22Rv1 (cell line): ENCODE measurements at regions not wholly inside any gene's neighbourhood (a gene's known extent, or its start where the extent isn't known, plus 50 kb on each side); places are given as distances from the start of the nearest gene placed in this dataset.

Experiments used
- H3K27ac ChIP-seq: fragments of 450-650 bp; 2 replicates; pipeline ENCODE4 v1.5.1; 2017
- ZFX ChIP-seq: fragments of 450-650 bp; IDR thresholded peaks from 2 replicates; pipeline ENCODE4 v1.6.1; 2017; ENCODE audit warnings: antibody characterized with exemption, borderline replicate concordance
- TF ChIP-seq, protein P1 (sequence below): fragments of 450-650 bp; IDR thresholded peaks from 2 replicates; pipeline ENCODE4 v1.5.1; 2017; ENCODE audit warnings: mild to moderate bottlenecking

DNA sequence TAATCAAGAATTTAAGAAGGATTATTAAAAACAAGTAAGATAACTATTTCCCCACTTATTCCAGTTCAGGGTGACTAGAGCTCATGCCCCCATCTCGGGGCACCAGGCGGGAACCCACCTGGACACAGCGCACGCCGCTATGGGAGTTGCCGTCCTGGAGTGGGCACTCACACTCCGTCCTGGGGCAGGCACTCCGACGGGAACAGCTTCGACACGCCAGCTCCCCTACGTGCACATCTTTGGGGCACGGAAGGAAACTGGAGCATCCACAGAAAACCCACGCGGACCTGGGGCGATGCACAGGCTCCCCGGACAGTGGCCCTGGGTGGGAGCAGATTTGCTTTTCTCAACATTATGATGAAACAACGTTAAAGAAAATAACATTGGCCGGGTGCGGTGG lies 52.0 kb upstream of the GATA5 start:
- TF ChIP-seq ZFX = no peak
- TF ChIP-seq, protein P1, sequence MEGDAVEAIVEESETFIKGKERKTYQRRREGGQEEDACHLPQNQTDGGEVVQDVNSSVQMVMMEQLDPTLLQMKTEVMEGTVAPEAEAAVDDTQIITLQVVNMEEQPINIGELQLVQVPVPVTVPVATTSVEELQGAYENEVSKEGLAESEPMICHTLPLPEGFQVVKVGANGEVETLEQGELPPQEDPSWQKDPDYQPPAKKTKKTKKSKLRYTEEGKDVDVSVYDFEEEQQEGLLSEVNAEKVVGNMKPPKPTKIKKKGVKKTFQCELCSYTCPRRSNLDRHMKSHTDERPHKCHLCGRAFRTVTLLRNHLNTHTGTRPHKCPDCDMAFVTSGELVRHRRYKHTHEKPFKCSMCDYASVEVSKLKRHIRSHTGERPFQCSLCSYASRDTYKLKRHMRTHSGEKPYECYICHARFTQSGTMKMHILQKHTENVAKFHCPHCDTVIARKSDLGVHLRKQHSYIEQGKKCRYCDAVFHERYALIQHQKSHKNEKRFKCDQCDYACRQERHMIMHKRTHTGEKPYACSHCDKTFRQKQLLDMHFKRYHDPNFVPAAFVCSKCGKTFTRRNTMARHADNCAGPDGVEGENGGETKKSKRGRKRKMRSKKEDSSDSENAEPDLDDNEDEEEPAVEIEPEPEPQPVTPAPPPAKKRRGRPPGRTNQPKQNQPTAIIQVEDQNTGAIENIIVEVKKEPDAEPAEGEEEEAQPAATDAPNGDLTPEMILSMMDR = no peak
- no peak overlapping the region for H3K27ac ChIP-seq

DNA sequence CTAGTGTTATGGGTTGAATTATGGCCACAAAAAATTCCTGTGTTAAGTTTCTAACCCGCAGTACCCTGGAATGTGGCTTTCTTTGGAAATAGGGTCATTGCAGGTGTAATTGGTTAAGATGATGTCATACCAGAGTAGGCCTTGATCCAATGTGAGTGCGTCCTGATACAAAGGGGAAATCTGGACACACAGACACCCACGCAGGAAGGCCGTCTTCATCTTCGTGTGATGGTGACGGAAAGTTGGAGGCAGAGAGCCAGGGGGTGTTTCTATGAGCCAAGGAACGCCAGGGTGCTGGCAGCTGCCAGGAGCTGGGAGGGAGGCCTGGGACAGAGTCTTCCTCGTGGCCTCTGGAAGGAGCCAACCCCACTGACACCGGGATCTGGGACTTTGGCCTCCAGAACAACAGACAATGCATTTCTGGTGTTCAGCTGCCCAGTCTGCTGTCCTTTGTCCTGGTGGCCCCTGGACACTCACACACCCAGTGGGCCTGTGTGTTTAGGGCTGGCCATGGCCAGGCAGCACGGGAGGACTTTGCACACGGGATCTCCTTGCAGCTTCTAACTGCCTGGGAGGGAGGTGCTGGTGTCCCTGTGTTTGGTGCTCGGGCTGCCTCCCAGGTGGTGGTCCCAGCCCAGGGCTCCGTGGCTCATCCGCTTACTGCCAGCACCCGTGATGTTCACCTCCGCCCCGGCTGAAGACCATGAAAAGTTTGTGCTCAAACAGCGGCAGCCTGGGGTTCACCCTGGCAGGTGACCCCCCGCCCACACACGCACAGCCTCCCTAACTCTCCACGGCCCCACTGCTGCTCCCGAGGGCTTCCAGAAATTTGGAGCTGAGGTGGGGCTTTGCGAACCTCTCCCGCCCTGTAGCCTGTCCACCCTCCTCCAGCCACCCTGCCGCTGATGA lies 53.4 kb upstream of the GATA5 start:
- TF ChIP-seq ZFX = no peak
- TF ChIP-seq, protein P1 = no peak

DNA sequence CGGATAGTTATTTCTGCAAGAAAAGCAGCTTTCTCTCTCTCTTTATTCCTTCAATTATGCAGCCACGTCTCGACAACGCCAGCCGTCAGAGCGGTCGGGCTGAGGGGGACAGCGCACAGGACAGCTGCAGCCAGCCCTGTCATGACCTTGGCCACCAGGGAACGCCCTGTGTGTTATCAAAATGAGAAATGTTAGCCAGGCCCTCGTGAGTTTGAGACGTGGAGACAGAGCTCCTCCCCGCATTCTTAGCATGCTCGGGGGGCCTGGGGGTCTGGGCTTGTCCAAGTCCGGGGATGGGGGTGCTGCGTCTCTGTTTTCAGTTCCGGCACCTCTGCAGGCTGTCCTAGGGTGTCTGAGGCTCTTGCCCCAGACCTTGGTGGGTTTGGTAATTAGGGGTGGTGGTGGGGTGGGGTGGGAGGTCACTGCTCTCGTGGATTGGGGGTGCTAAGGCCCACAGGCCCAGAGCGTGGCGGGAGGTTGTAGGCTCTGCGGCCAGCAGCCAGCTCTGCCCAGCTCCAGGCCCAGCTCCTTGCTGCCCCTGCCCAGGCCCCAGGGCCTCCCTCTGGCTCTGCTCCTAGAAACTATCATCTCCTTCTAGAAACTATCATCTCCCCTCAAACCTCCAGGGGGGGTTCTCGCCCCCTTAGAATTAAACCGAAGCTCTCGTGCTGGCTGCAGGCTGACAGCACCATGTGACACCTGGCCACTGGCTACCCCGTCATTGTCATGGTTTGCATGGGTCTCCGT lies 54.3 kb upstream of the GATA5 start:
- TF ChIP-seq, protein P1 = no peak
- TF ChIP-seq ZFX = no peak

More for the DNA sequence above, 53.4 kb upstream of the GATA5 start:
- no peak overlapping the region for H3K27ac ChIP-seq

DNA sequence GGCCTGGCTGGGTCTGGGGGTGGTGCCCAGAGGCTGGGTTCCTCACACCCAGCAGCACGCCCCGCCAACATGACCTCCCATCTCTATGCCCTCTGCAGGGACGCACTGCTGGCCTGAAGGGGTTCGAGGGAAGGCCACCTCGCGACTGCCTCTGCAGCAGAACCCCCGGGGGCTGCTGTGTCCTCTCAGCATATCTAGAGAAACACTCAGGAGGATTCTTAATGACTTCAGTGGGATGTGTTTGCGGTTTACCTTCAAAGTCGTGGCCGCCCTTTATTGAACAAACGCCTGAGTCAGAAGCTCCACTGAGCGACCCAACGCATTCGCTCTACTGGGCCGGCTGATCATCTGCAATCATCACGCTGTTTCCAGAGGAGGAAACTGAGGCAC lies 54.8 kb upstream of the GATA5 start:
- no peak overlapping the region for H3K27ac ChIP-seq
- TF ChIP-seq ZFX = no peak
- TF ChIP-seq, protein P1 = no peak

More for the DNA sequence above, 54.3 kb upstream of the GATA5 start:
- no peak overlapping the region for H3K27ac ChIP-seq

DNA sequence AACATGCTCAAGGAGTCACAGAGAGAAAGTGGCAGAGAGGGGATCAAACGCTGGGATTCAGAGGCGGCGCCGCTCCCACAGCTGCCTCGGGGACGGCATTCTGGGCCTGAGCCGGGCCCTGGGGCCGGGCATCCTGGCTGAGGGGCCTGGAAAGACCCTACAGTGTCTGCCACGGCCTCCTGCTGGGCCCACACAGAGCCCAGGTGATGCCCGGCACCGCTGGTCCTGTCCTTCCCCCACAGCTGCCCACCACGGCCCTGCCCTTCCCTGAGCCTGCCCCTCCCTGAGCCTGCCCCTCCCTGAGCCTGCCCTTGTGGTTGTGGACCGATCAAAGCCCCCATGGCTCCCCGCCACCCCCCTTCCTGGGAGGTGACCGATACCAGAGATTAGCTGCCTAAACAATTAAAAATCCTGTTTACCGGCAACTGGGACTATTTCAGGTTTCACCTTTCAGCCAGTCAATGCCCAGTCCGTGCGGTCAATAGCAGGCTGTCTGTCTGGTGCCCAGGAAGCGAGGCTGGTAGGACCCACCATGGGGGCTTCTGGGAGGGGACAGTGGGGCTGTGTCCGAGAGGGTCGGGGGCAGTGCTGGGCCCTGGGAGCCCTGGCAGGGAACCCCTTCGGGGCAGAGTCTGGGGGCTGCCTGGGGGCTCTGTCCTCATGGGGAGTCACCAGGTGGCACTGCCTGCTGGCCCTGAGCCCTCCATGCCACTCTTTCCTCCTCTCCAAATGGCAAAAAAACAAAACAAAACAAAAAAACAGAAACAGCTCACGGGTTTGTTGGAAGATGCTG lies 55.4 kb upstream of the GATA5 start:
- no peak overlapping the region for H3K27ac ChIP-seq
- no peak for TF ChIP-seq ZFX
- TF ChIP-seq, protein P1 = no peak

DNA sequence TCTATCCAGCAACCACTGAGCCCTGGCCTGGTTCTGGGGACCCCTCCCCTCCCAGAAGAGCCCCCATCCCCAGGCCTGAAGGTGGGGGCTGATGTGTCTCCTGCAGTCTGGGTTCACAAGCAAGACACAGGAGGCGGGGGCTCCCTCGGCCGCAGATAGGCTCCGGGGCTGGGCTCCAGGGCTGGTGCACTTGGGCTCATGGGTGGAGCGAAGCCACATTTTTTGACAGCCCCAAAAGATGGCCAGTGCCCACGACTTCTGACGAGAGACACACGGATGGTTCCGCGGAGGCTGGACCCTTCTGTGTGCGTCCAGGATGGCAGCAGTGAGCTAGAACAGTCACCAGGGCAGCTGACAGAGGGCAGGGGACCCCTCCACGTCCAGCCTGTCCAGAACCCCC lies 57.1 kb upstream of the GATA5 start:
- H3K27ac ChIP-seq = no peak overlapping the region
- TF ChIP-seq, protein P1 = no peak
- TF ChIP-seq ZFX = no peak
